GM23338 (cell line): ENCODE measurements at regions not wholly inside any gene's neighbourhood (a gene's known extent, or its start where the extent isn't known, plus 50 kb on each side); places are given as distances from the start of the nearest gene placed in this dataset.
A peak's percentile ranks its signal among the peaks of the same experiment; 100 is the strongest.

Experiments
- ATAC-seq: fragments of 200-7000 bp; cut with Tn5 transposase; 3 replicates; pipeline ENCODE4 v1.9.1; 2020
- DNase-seq: peaks from one replicate; pipeline ENCODE4 v3.0.0-alpha.2; 2015; ENCODE audit warnings: low spot score
- H2AFZ ChIP-seq: fragments of 200-600 bp; sonication (generic); 2 replicates; pipeline ENCODE4 v1.8.0; 2016; ENCODE audit warnings: antibody characterized with exemption, mild to moderate bottlenecking, moderate library complexity
- H3F3A ChIP-seq: fragments of 200-600 bp; sonication (generic); replicated peaks from 2 replicates; pipeline ENCODE4 v1.8.0; 2017; ENCODE audit warnings: antibody characterized with exemption, mixed run types, low read depth
- H3K27ac ChIP-seq: fragments of 200-600 bp; sonication (generic); 2 replicates; pipeline ENCODE4 v1.6.1; 2016; ENCODE audit warnings: low read depth
- H3K27me3 ChIP-seq: fragments of 200-600 bp; sonication (generic); 2 replicates; pipeline ENCODE4 v1.8.0; 2016; ENCODE audit warnings: mild to moderate bottlenecking, mixed run types, moderate library complexity; ENCODE audit not compliant: insufficient read depth
- H3K36me3 ChIP-seq: fragments of 200-600 bp; sonication (generic); 2 replicates; pipeline ENCODE4 v1.8.0; 2016; ENCODE audit warnings: mild to moderate bottlenecking; ENCODE audit not compliant: insufficient read depth
- H3K4me1 ChIP-seq: fragments of 200-600 bp; sonication (generic); 2 replicates; pipeline ENCODE4 v1.8.0; 2016; ENCODE audit warnings: mild to moderate bottlenecking, moderate library complexity; ENCODE audit not compliant: insufficient read depth
- H3K4me2 ChIP-seq: fragments of 200-600 bp; sonication (generic); 2 replicates; pipeline ENCODE4 v1.7.1; 2017; ENCODE audit warnings: mixed run types
- H3K4me3 ChIP-seq: fragments of 200-600 bp; sonication (generic); 2 replicates; pipeline ENCODE4 v1.6.1; 2016; ENCODE audit warnings: mixed run types
- H3K79me2 ChIP-seq: fragments of 200-600 bp; sonication (generic); replicated peaks from 2 replicates; pipeline ENCODE4 v1.8.0; 2017; ENCODE audit warnings: mild to moderate bottlenecking; ENCODE audit not compliant: insufficient read depth
- H3K9me2 ChIP-seq: fragments of 200-600 bp; sonication (generic); 2 replicates; pipeline ENCODE4 v1.8.0; 2017; ENCODE audit not compliant: insufficient read depth
- H4K20me1 ChIP-seq: fragments of 200-600 bp; sonication (generic); replicated peaks from 2 replicates; pipeline ENCODE4 v1.8.0; 2017; ENCODE audit warnings: mild to moderate bottlenecking; ENCODE audit not compliant: insufficient read depth
- H3K27ac Mint-ChIP-seq: 2 replicates; pipeline ENCODE4 v1.8.0; 2020; ENCODE audit warnings: inconsistent platforms, mild to moderate bottlenecking, moderate library complexity, mixed read lengths
- H3K27me3 Mint-ChIP-seq: 3 replicates; pipeline ENCODE4 v1.8.0; 2022; ENCODE audit warnings: low read depth, mild to moderate bottlenecking, moderate library complexity, mixed read lengths, inconsistent platforms; ENCODE audit not compliant: insufficient read depth, poor library complexity
- H3K36me3 Mint-ChIP-seq: 3 replicates; pipeline ENCODE4 v1.8.0; 2021; ENCODE audit warnings: low read depth, mild to moderate bottlenecking, inconsistent platforms, moderate library complexity, mixed read lengths
- H3K4me1 Mint-ChIP-seq: 3 replicates; pipeline ENCODE4 v1.8.0; 2020; ENCODE audit warnings: mild to moderate bottlenecking, inconsistent platforms, mixed read lengths
- H3K4me3 Mint-ChIP-seq: 3 replicates; pipeline ENCODE4 v1.8.0; 2021; ENCODE audit warnings: moderate library complexity, mild to moderate bottlenecking, inconsistent platforms, mixed read lengths
- H3K9me3 Mint-ChIP-seq: 3 replicates; pipeline ENCODE4 v1.8.0; 2020; ENCODE audit warnings: moderate library complexity, mild to moderate bottlenecking, inconsistent platforms, mixed read lengths
- CREB1 ChIP-seq: fragments of 250-450 bp; sonication (Bioruptor Pico); IDR thresholded peaks from 2 replicates; pipeline ENCODE4 v1.5.0; 2020; ENCODE audit warnings: low read depth, mild to moderate bottlenecking, moderate library complexity
- CTCF ChIP-seq, 2 experiments: fragments of 200-600 bp in 1 of 2; sonication (generic) in 1 of 2; conservative IDR thresholded peaks; 2 replicates each; pipeline versions ENCODE4 v1.5.1 to v1.6.1; 2016 to 2017; ENCODE audit warnings: antibody characterized with exemption in 2 of 2, low read depth in 2 of 2, mild to moderate bottlenecking in 2 of 2, moderate library complexity in 1 of 2
- ETS1 ChIP-seq: IDR thresholded peaks from 2 replicates; pipeline ENCODE4 v1.6.1; 2016; ENCODE audit warnings: antibody characterized with exemption
- EZH2phosphoT487 ChIP-seq: fragments of 200-600 bp; sonication (generic); IDR thresholded peaks from one replicate; pipeline ENCODE4 v1.8.1; 2018; ENCODE audit warnings: antibody characterized with exemption; ENCODE audit not compliant: unreplicated experiment
- JUNB ChIP-seq: IDR thresholded peaks from one replicate; pipeline ENCODE4 v1.6.1; 2016; ENCODE audit warnings: antibody characterized with exemption; ENCODE audit not compliant: unreplicated experiment
- NANOG ChIP-seq: IDR thresholded peaks from 2 replicates; pipeline ENCODE4 v1.6.1; 2016; ENCODE audit warnings: antibody characterized with exemption, borderline replicate concordance
- POLR2AphosphoS5 ChIP-seq: IDR thresholded peaks from 2 replicates; pipeline ENCODE4 v1.6.1; 2016; ENCODE audit warnings: antibody characterized with exemption, low read depth
- STAT1 ChIP-seq: IDR thresholded peaks from one replicate; pipeline ENCODE4 v1.6.1; 2016; ENCODE audit warnings: antibody characterized with exemption; ENCODE audit not compliant: unreplicated experiment
- ZNF114 ChIP-seq: fragments of 250-450 bp; sonication (Bioruptor Pico); IDR thresholded peaks from 2 replicates; pipeline ENCODE4 v1.5.0; 2020; ENCODE audit warnings: mild to moderate bottlenecking, moderate library complexity
- ZNF331 ChIP-seq: fragments of 250-450 bp; sonication (Bioruptor Pico); IDR thresholded peaks from 2 replicates; pipeline ENCODE4 v1.5.0; 2020; ENCODE audit warnings: low read depth, mild to moderate bottlenecking, moderate library complexity
- TF ChIP-seq, protein P1 (sequence below): fragments of 250-450 bp; sonication (Bioruptor Pico); IDR thresholded peaks from 2 replicates; pipeline ENCODE4 v1.5.0; 2020; ENCODE audit warnings: mild to moderate bottlenecking, moderate library complexity

DNA sequence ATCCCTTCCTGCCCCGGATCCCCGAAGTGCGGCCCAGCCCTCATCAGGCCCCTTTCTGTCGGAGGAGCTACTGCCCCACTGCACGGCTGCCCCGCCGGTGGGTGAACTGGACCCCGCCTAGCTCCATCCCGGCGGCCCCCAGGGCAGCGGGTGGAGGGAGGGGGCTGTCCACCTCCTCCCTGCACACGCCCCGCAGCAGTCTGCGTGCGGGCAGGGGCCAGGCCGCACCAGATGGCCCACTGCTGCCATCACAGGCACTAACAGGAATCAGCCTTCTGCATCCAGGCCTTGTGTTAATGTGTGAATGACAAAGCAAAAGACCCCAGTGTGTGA, 54.9 kb upstream of the UNC93A start:
- peaks cover 83% of the 10 kb centered on the region for H3K36me3 Mint-ChIP-seq
- H3K9me2 ChIP-seq = no peaks in the 10 kb centered on the region
- peak overlapping the region; percentile 84 for H3K27ac ChIP-seq
- no peaks in the 10 kb centered on the region for H3K27me3 ChIP-seq
- peaks cover 42% of the 10 kb centered on the region for H3K79me2 ChIP-seq
- H3K9me3 Mint-ChIP-seq = peaks cover 4% of the 10 kb centered on the region
- H3F3A ChIP-seq = peaks cover 28% of the 10 kb centered on the region
- no peak for DNase-seq
- H3K27ac Mint-ChIP-seq = peak overlapping the region; percentile 88
- peaks cover 74% of the 10 kb centered on the region for H3K4me1 ChIP-seq
- no peak overlapping the region for H2AFZ ChIP-seq
- H3K36me3 ChIP-seq = peaks cover 23% of the 10 kb centered on the region
- peak; percentile 2; the same call in 1 of the 3 replicates for ATAC-seq
- H4K20me1 ChIP-seq = peaks cover 37% of the 10 kb centered on the region
- no peak overlapping the region for H3K4me3 ChIP-seq
- TF ChIP-seq CTCF (conservative IDR thresholded peaks at IDR 0.05; ENCODE audit: low read depth in 2 of 2) (peak in 1 of 2 experiments; percentile 11; a peak in 1 of 4 replicates), EZH2phosphoT487 (no peak), NANOG (no peak), ZNF331 (no peak)
- peaks cover 25% of the 10 kb centered on the region for H3K27me3 Mint-ChIP-seq
- peaks cover 77% of the 10 kb centered on the region for H3K4me1 Mint-ChIP-seq
- no peak overlapping the region for H3K4me3 Mint-ChIP-seq
- no peak overlapping the region for H3K4me2 ChIP-seq

DNA sequence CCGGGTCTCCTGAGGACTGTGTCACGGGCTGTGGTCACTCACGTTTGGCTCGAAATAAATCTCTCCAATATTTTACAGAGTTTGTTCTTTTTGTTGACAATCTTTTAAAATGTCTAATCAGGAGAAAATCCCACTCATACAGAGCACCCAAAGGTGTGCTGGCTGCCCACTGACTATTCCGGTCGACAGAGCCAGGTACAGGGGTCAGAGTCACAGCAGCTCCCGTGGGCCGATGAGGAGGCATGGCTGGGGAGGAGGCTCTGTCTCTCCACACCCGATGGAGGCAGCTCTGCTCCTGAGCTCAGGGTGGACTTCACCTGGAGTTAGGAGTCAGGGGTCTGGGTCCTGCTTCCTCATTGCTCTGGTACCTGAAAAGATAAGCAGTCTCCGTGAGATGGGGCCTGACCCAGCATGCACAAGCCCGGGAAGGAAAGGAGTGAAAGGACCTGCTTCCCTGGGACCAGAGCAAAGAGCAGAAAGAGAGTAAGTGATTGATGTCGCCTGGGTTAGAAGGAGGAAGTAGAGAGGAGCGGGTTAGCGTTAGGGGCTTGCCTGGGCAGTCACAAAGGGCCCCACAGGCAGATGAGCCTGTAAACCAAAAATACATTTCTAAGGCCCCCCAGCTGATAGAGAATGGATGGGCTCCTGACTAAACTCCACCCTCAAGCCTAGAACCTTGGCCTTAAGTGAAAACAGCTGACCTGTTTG, 53.5 kb upstream of the UNC93A start:
- Mint-ChIP-seq H3K9me3 (peaks cover 4% of the 10 kb centered on the region), H3K4me3 (no peak overlapping the region; the same call in 2 of the 3 replicates), H3K27me3 (peaks cover 25% of the 10 kb centered on the region), H3K36me3 (peaks cover 76% of the 10 kb centered on the region), H3K4me1 (peaks cover 72% of the 10 kb centered on the region), H3K27ac (peak overlapping the region; percentile 88)
- Histone ChIP-seq H3K9me2 (no peaks in the 10 kb centered on the region), H4K20me1 (peaks cover 35% of the 10 kb centered on the region), H3K4me2 (peak overlapping the region; percentile 69), H2AFZ (no peak overlapping the region), H3K79me2 (peaks cover 29% of the 10 kb centered on the region), H3K4me1 (peaks cover 62% of the 10 kb centered on the region), H3F3A (peaks cover 30% of the 10 kb centered on the region), H3K4me3 (no peak overlapping the region), H3K36me3 (peaks cover 20% of the 10 kb centered on the region), H3K27ac (peak overlapping the region; percentile 87), H3K27me3 (no peaks in the 10 kb centered on the region)
- DNase-seq = no peak
- peak; percentile 5 for ATAC-seq
- TF ChIP-seq JUNB = no peak
- no peak for TF ChIP-seq ZNF114 (CRISPR knock-in tag)
- TF ChIP-seq EZH2phosphoT487 = no peak
- TF ChIP-seq STAT1 = no peak
- no peak for TF ChIP-seq ZNF331
- no peak for TF ChIP-seq ETS1
- TF ChIP-seq, protein P1, sequence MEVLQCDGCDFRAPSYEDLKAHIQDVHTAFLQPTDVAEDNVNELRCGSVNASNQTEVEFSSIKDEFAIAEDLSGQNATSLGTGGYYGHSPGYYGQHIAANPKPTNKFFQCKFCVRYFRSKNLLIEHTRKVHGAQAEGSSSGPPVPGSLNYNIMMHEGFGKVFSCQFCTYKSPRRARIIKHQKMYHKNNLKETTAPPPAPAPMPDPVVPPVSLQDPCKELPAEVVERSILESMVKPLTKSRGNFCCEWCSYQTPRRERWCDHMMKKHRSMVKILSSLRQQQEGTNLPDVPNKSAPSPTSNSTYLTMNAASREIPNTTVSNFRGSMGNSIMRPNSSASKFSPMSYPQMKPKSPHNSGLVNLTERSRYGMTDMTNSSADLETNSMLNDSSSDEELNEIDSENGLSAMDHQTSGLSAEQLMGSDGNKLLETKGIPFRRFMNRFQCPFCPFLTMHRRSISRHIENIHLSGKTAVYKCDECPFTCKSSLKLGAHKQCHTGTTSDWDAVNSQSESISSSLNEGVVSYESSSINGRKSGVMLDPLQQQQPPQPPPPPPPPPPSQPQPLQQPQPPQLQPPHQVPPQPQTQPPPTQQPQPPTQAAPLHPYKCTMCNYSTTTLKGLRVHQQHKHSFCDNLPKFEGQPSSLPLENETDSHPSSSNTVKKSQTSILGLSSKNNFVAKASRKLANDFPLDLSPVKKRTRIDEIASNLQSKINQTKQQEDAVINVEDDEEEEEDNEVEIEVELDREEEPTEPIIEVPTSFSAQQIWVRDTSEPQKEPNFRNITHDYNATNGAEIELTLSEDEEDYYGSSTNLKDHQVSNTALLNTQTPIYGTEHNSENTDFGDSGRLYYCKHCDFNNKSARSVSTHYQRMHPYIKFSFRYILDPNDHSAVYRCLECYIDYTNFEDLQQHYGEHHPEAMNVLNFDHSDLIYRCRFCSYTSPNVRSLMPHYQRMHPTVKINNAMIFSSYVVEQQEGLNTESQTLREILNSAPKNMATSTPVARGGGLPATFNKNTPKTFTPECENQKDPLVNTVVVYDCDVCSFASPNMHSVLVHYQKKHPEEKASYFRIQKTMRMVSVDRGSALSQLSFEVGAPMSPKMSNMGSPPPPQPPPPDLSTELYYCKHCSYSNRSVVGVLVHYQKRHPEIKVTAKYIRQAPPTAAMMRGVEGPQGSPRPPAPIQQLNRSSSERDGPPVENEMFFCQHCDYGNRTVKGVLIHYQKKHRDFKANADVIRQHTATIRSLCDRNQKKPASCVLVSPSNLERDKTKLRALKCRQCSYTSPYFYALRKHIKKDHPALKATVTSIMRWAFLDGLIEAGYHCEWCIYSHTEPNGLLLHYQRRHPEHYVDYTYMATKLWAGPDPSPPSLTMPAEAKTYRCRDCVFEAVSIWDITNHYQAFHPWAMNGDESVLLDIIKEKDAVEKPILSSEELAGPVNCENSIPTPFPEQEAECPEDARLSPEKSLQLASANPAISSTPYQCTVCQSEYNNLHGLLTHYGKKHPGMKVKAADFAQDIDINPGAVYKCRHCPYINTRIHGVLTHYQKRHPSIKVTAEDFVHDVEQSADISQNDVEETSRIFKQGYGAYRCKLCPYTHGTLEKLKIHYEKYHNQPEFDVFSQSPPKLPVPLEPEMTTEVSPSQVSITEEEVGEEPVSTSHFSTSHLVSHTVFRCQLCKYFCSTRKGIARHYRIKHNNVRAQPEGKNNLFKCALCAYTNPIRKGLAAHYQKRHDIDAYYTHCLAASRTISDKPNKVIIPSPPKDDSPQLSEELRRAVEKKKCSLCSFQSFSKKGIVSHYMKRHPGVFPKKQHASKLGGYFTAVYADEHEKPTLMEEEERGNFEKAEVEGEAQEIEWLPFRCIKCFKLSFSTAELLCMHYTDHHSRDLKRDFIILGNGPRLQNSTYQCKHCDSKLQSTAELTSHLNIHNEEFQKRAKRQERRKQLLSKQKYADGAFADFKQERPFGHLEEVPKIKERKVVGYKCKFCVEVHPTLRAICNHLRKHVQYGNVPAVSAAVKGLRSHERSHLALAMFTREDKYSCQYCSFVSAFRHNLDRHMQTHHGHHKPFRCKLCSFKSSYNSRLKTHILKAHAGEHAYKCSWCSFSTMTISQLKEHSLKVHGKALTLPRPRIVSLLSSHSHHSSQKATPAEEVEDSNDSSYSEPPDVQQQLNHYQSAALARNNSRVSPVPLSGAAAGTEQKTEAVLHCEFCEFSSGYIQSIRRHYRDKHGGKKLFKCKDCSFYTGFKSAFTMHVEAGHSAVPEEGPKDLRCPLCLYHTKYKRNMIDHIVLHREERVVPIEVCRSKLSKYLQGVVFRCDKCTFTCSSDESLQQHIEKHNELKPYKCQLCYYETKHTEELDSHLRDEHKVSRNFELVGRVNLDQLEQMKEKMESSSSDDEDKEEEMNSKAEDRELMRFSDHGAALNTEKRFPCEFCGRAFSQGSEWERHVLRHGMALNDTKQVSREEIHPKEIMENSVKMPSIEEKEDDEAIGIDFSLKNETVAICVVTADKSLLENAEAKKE (CRISPR knock-in tag) = no peak
- no peak for TF ChIP-seq CREB1
- TF ChIP-seq POLR2AphosphoS5 = no peak
